Transverse colon (tissue), 3 donors: ENCODE measurements at regions not wholly inside any gene's neighbourhood (a gene's known extent, or its start where the extent isn't known, plus 50 kb on each side); places are given as distances from the start of the nearest gene placed in this dataset.

Source experiments
- EP300 ChIP-seq: sonication (generic); formaldehyde crosslinking; IDR thresholded peaks from one replicate; pipeline ENCODE4 v1.6.1; 2017; ENCODE audit warnings: antibody characterized with exemption, low read depth
- TF ChIP-seq, protein P1 (sequence below), 5 experiments: fragments of 200-600 bp in 3 of 5; fragments of 450-650 bp in 2 of 5; sonication (generic) in 3 of 5; IDR thresholded peaks; 1 replicate in 2 of 5; 2 replicates in 3 of 5; pipeline ENCODE4 v1.5.1; 2016 to 2017; ENCODE audit warnings: antibody characterized with exemption in 5 of 5, inconsistent platforms in 3 of 5, mild to moderate bottlenecking in 2 of 5, moderate library complexity in 1 of 5

DNA sequence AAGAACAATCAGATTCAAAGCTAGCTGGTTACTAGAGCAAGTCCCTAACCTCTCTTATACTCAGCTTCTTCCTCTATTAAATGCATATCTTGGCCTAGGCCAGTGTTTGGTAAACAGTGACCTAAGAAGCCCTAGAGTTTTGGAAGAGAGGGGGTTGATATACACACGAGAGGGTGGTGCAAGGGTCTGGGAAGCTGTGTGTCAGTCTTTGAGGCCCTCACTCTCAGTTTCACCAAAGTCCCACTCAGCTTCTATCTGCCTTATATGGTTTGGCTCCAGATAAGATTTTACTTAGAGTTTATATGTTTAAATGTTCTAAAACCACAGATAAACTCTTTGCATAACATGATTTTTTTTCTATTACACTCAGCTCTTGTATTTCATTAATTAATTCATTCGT lies 526.1 kb upstream of the BTBD3 start:
- TF ChIP-seq, protein P1, sequence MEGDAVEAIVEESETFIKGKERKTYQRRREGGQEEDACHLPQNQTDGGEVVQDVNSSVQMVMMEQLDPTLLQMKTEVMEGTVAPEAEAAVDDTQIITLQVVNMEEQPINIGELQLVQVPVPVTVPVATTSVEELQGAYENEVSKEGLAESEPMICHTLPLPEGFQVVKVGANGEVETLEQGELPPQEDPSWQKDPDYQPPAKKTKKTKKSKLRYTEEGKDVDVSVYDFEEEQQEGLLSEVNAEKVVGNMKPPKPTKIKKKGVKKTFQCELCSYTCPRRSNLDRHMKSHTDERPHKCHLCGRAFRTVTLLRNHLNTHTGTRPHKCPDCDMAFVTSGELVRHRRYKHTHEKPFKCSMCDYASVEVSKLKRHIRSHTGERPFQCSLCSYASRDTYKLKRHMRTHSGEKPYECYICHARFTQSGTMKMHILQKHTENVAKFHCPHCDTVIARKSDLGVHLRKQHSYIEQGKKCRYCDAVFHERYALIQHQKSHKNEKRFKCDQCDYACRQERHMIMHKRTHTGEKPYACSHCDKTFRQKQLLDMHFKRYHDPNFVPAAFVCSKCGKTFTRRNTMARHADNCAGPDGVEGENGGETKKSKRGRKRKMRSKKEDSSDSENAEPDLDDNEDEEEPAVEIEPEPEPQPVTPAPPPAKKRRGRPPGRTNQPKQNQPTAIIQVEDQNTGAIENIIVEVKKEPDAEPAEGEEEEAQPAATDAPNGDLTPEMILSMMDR (IDR thresholded peaks at IDR 0.05): no peak
- TF ChIP-seq EP300: no peak
